Lung (tissue), 11 donors: ENCODE measurements at regions not wholly inside any gene's neighbourhood (a gene's known extent, or its start where the extent isn't known, plus 50 kb on each side); places are given as distances from the start of the nearest gene placed in this dataset.

Experiments
- ATAC-seq: fragments of 200-7000 bp; cut with Tn5 transposase; one replicate; pipeline ENCODE4 v1.9.1; 2020; ENCODE audit warnings: moderate number of reproducible peaks; ENCODE audit not compliant: insufficient read depth, low FRiP score
- DNase-seq, 3 donors: peaks; one replicate each; pipeline ENCODE4 v3.0.0-alpha.2; 2013 to 2017
- H3K27ac ChIP-seq, 2 donors: one replicate each; pipeline ENCODE4 v1.5.1; 2013; ENCODE audit warnings: mild to moderate bottlenecking in 2 of 2, moderate library complexity in 2 of 2, control low read depth in 1 of 2, inconsistent platforms in 1 of 2, low read depth in 1 of 2, low read length in 1 of 2
- H3K27me3 ChIP-seq, 3 donors: one replicate each; pipeline ENCODE4 v1.5.1; 2013; ENCODE audit warnings: low read length in 2 of 3; ENCODE audit not compliant: control insufficient read depth in 3 of 3, insufficient read depth in 3 of 3
- H3K36me3 ChIP-seq, 4 donors: one replicate each; pipeline ENCODE4 v1.5.1; 2013; ENCODE audit warnings: low read length in 4 of 4, mild to moderate bottlenecking in 1 of 4, moderate library complexity in 1 of 4; ENCODE audit not compliant: control insufficient read depth in 4 of 4, insufficient read depth in 4 of 4
- H3K4me1 ChIP-seq, 5 donors: one replicate each; pipeline ENCODE4 v1.5.1; 2013; ENCODE audit warnings: low read length in 5 of 5, mild to moderate bottlenecking in 2 of 5, moderate library complexity in 1 of 5; ENCODE audit not compliant: control insufficient read depth in 5 of 5, insufficient read depth in 5 of 5
- H3K4me3 ChIP-seq: one replicate; pipeline ENCODE4 v1.5.1; 2013; ENCODE audit warnings: mild to moderate bottlenecking, control low read depth, moderate library complexity
- H3K9ac ChIP-seq, 2 donors: one replicate each; pipeline ENCODE4 v1.5.1; 2013; ENCODE audit warnings: low read length in 2 of 2, control low read depth in 1 of 2; ENCODE audit not compliant: insufficient read depth in 1 of 2
- H3K9me3 ChIP-seq, 4 donors: one replicate each; pipeline ENCODE4 v1.5.1; 2013; ENCODE audit warnings: low read length in 3 of 4, mild to moderate bottlenecking in 1 of 4, moderate library complexity in 1 of 4; ENCODE audit not compliant: control insufficient read depth in 4 of 4, insufficient read depth in 3 of 4
- CTCF ChIP-seq: IDR thresholded peaks from 2 replicates; pipeline ENCODE4 v1.5.1; 2012; ENCODE audit warnings: mild to moderate bottlenecking; ENCODE audit errors: control extremely low read depth, extremely low read depth
- WGBS, 2 donors: extraction: QIAGEN DNeasy Blood & Tissue Kit; methylation state at CpG; one replicate each; pipeline ENCODE4 v1.1.7; 2013; 5-methylcytosine and 5-hydroxymethylcytosine counted together
- donor health status: control.
- donor health status: control.
- donor health status: Bipolar disorder and iron deficiency.
- donor health status: healthy.
- donor health status: DM: yes; HTN: yes; CAD: no.

GRCh38 chr3:43162230-43163084 lies 56.6 kb upstream of the POMGNT2 start:
- DNase-seq (peak in 2 of 3 donors; percentile 74 to 80), ATAC-seq (no peak)
- Histone ChIP-seq H3K36me3 (no peaks in the 10 kb centered on the region), H3K27me3 (no peaks in the 10 kb centered on the region), H3K9me3 (peaks cover 0 to 3% (median 2%) of the 10 kb centered on the region in 4 donors), H3K9ac (no peak overlapping the region), H3K27ac (peak overlapping the region in 1 of 2 donors; percentile 81), H3K4me1 (peaks cover 0 to 13% (median 5%) of the 10 kb centered on the region in 5 donors), H3K4me3 (no peak overlapping the region)
- TF ChIP-seq CTCF = peak; percentile 42
- WGBS, 2 donors = 40 to 41% methylated on average over 13 of the region's 13 CpGs

- peaks cover 0 to 13% (median 8%) of the 10 kb centered on the region in 5 donors for H3K4me1 ChIP-seq
- 62 to 63% methylated on average over 5 of the region's 5 CpGs for WGBS, 2 donors
- peaks cover 0 to 3% (median 2%) of the 10 kb centered on the region in 4 donors for H3K9me3 ChIP-seq
- no peak for ATAC-seq
- H3K36me3 ChIP-seq = no peaks in the 10 kb centered on the region
- no peak overlapping the region for H3K27ac ChIP-seq
- TF ChIP-seq CTCF = no peak
- no peaks in the 10 kb centered on the region for H3K27me3 ChIP-seq
- no peak overlapping the region for H3K4me3 ChIP-seq
- no peak for DNase-seq
- H3K9ac ChIP-seq = no peak overlapping the region
Observed at GRCh38 chr3:43161684-43162229, 55.9 kb upstream of the POMGNT2 start.

- Histone ChIP-seq H3K36me3 (no peaks in the 10 kb centered on the region), H3K4me3 (no peak overlapping the region), H3K27me3 (no peaks in the 10 kb centered on the region), H3K27ac (no peak overlapping the region), H3K9me3 (peaks cover 0 to under 1% (median under 1%) of the 10 kb centered on the region in 4 donors), H3K4me1 (peaks cover 0 to 13% (median 8%) of the 10 kb centered on the region in 5 donors), H3K9ac (no peak overlapping the region)
- WGBS, 2 donors = 89 to 96% methylated on average over 1 of the region's 1 CpG
- no peak for TF ChIP-seq CTCF
- DNase-seq = no peak
- no peak for ATAC-seq
Observed at GRCh38 chr3:43160664-43161063, 54.8 kb upstream of the POMGNT2 start.
